Parathyroid adenoma (tissue), 2 donors: ENCODE measurements at regions not wholly inside any gene's neighbourhood (a gene's known extent, or its start where the extent isn't known, plus 50 kb on each side); places are given as distances from the start of the nearest gene placed in this dataset.
"Not testable (repeated sequence)": the region's sequence is repeated elsewhere in the genome, so short reads cannot be mapped to it uniquely, and the experiment has no call there.

ENCODE experiments used
- H2AFZ ChIP-seq: fragments of 300-600 bp; sonication (generic); one replicate; pipeline ENCODE4 v1.7.0; 2017; ENCODE audit warnings: antibody characterized with exemption, mild to moderate bottlenecking
- H3K27ac ChIP-seq: fragments of 300-600 bp; sonication (generic); one replicate; pipeline ENCODE4 v1.7.0; 2017
- H3K27me3 ChIP-seq: fragments of 300-600 bp; sonication (generic); one replicate; pipeline ENCODE4 v1.7.0; 2017; ENCODE audit warnings: low read length; ENCODE audit not compliant: control insufficient read depth, insufficient read depth
- H3K36me3 ChIP-seq: fragments of 300-600 bp; sonication (generic); one replicate; pipeline ENCODE4 v1.7.0; 2017; ENCODE audit warnings: low read length; ENCODE audit not compliant: control insufficient read depth, insufficient read depth
- H3K4me1 ChIP-seq: fragments of 300-600 bp; sonication (generic); one replicate; pipeline ENCODE4 v1.7.0; 2017; ENCODE audit warnings: control low read depth
- H3K4me2 ChIP-seq: fragments of 300-600 bp; sonication (generic); one replicate; pipeline ENCODE4 v1.7.0; 2017; ENCODE audit warnings: low read length
- H3K4me3 ChIP-seq: fragments of 300-600 bp; sonication (generic); one replicate; pipeline ENCODE4 v1.7.0; 2017; ENCODE audit warnings: low read depth, low read length
- H3K79me2 ChIP-seq: fragments of 300-600 bp; sonication (generic); one replicate; pipeline ENCODE4 v1.7.0; 2017; ENCODE audit warnings: control low read depth
- H3K9ac ChIP-seq: fragments of 300-600 bp; sonication (generic); one replicate; pipeline ENCODE4 v1.7.0; 2017; ENCODE audit warnings: mild to moderate bottlenecking
- H3K9me3 ChIP-seq: fragments of 300-600 bp; sonication (generic); one replicate; pipeline ENCODE4 v1.7.0; 2017; ENCODE audit warnings: low read length; ENCODE audit not compliant: control insufficient read depth
- TF ChIP-seq, protein P1 (sequence below): fragments of 300-600 bp; sonication (generic); IDR thresholded peaks from one replicate; pipeline ENCODE4 v1.7.0; 2017; ENCODE audit warnings: antibody characterized with exemption, mild to moderate bottlenecking
- donor health status: primary hyperparathyroidism.

GRCh38 chr7:6917258-6917657 is 91.2 kb upstream of the CCZ1B start:
- TF ChIP-seq, protein P1, sequence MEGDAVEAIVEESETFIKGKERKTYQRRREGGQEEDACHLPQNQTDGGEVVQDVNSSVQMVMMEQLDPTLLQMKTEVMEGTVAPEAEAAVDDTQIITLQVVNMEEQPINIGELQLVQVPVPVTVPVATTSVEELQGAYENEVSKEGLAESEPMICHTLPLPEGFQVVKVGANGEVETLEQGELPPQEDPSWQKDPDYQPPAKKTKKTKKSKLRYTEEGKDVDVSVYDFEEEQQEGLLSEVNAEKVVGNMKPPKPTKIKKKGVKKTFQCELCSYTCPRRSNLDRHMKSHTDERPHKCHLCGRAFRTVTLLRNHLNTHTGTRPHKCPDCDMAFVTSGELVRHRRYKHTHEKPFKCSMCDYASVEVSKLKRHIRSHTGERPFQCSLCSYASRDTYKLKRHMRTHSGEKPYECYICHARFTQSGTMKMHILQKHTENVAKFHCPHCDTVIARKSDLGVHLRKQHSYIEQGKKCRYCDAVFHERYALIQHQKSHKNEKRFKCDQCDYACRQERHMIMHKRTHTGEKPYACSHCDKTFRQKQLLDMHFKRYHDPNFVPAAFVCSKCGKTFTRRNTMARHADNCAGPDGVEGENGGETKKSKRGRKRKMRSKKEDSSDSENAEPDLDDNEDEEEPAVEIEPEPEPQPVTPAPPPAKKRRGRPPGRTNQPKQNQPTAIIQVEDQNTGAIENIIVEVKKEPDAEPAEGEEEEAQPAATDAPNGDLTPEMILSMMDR: no peak
- H3K27ac ChIP-seq: no peak overlapping the region
- H3K79me2 ChIP-seq: no peaks in the 10 kb centered on the region
- no peaks in the 10 kb centered on the region for H3K4me1 ChIP-seq
- H3K9me3 ChIP-seq: no peaks in the 10 kb centered on the region
- no peak overlapping the region for H3K4me3 ChIP-seq
- H3K36me3 ChIP-seq: no peaks in the 10 kb centered on the region
- no peak overlapping the region for H2AFZ ChIP-seq
- no peaks in the 10 kb centered on the region for H3K27me3 ChIP-seq
- H3K4me2 ChIP-seq: no peak overlapping the region
- no peak overlapping the region for H3K9ac ChIP-seq

GRCh38 chr7:6919169-6919568 is 93.1 kb upstream of the CCZ1B start:
- H2AFZ ChIP-seq, H3K4me3 ChIP-seq, H3K79me2 ChIP-seq, H3K27ac ChIP-seq, H3K27me3 ChIP-seq, H3K4me2 ChIP-seq, H3K9ac ChIP-seq, H3K36me3 ChIP-seq, H3K4me1 ChIP-seq, H3K9me3 ChIP-seq: not testable (repeated sequence)

GRCh38 chr7:6924523-6924922 is 98.4 kb upstream of the CCZ1B start:
- not testable (repeated sequence) for H3K4me2 ChIP-seq, H3K79me2 ChIP-seq, H3K27me3 ChIP-seq, H3K4me3 ChIP-seq, H3K4me1 ChIP-seq, H2AFZ ChIP-seq, H3K9me3 ChIP-seq, H3K36me3 ChIP-seq, H3K9ac ChIP-seq, H3K27ac ChIP-seq

- not testable (repeated sequence) for H3K27ac ChIP-seq, H2AFZ ChIP-seq, H3K36me3 ChIP-seq, H3K4me2 ChIP-seq, H3K4me3 ChIP-seq, H3K4me1 ChIP-seq, H3K9me3 ChIP-seq, H3K27me3 ChIP-seq, H3K9ac ChIP-seq, H3K79me2 ChIP-seq
Observed at GRCh38 chr7:6926193-6927174, 100.4 kb upstream of the CCZ1B start.

DNA sequence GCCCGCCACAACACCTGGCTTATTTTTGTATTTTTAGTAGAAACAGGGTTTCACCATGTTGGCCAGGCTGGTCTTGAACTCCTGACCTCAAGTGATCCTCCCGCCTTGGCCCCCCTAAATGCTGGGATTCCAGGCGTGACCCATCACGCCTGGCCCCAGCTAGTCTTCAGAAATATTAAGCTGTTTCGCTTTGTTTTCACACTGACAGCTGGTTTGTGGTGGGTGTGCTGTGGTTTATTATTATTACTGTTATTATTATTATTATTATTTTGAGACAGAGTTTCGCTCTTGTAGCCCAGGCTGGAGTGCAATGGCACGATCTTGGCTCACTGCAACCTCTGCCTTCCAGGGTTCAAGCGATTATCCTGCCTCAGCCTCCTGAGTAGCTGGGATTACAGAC is 101.6 kb upstream of the CCZ1B start:
- H3K79me2 ChIP-seq, H3K4me1 ChIP-seq, H3K9me3 ChIP-seq, H3K27ac ChIP-seq, H3K4me3 ChIP-seq, H3K4me2 ChIP-seq, H3K27me3 ChIP-seq, H2AFZ ChIP-seq, H3K36me3 ChIP-seq, H3K9ac ChIP-seq: not testable (repeated sequence)

DNA sequence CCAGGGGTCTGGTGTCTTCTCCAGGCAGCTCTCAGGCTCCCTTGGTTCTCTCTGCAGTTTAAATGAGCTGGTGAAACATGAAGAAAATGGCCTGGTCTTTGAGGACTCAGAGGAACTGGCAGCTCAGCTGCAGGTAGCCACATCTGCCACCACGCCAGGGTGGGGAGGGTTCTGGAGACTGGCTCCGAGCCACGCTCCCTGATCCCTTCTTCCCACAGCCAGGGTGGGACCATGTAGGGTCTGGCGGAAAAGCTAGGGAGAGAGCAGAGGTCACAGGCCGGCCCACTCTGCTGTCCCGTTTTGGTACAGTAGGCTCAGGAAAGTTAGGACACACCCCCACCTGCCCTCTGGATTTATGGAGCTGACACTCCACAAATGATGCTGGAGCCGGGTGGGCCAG is 103.5 kb upstream of the CCZ1B start:
- not testable (repeated sequence) for H2AFZ ChIP-seq, H3K27ac ChIP-seq, H3K9me3 ChIP-seq, H3K4me1 ChIP-seq, H3K4me3 ChIP-seq, H3K27me3 ChIP-seq, H3K9ac ChIP-seq, H3K36me3 ChIP-seq, H3K79me2 ChIP-seq, H3K4me2 ChIP-seq

- H3K79me2 ChIP-seq, H3K27me3 ChIP-seq, H3K4me1 ChIP-seq, H3K4me3 ChIP-seq, H3K9me3 ChIP-seq, H3K4me2 ChIP-seq, H3K27ac ChIP-seq, H2AFZ ChIP-seq, H3K36me3 ChIP-seq, H3K9ac ChIP-seq: not testable (repeated sequence)
Observed at GRCh38 chr7:6930081-6930635, 104.1 kb upstream of the CCZ1B start.
